ENCODE measurements at regions not wholly inside any gene's neighbourhood (a gene's known extent, or its start where the extent isn't known, plus 50 kb on each side); places are given as distances from the start of the nearest gene placed in this dataset.

- no peak for TF ChIP-seq CHD1 (IDR thresholded peaks at IDR 0.05; ENCODE audit: low read depth, low read length)
- no peak for TF ChIP-seq KDM4A (IDR thresholded peaks at IDR 0.05; ENCODE audit: low read depth, low read length, severe bottlenecking)
- no peak for TF ChIP-seq KDM1A (IDR thresholded peaks at IDR 0.05; ENCODE audit: borderline replicate concordance, low read length)
Observed at GRCh38 chr6:135568379-135568778, 70.8 kb upstream of the AHI1 start (continued).
